SIG-M5 treated with dmso at 0.1 percent for 504 hours (cell line): ENCODE measurements at regions not wholly inside any gene's neighbourhood (a gene's known extent, or its start where the extent isn't known, plus 50 kb on each side); places are given as distances from the start of the nearest gene placed in this dataset.
"Not testable (repeated sequence)": the region's sequence is repeated elsewhere in the genome, so short reads cannot be mapped to it uniquely, and the experiment has no call there.

Experiments
- DNase-seq: peaks from one replicate; lab custom pipeline; 2025; ENCODE audit not compliant: unreplicated experiment; lab: John Stamatoyannopoulos, UW

GRCh38 chr10:26355241-26355640 is 82.9 kb upstream of the APBB1IP start:
- DNase-seq = no peak

DNA sequence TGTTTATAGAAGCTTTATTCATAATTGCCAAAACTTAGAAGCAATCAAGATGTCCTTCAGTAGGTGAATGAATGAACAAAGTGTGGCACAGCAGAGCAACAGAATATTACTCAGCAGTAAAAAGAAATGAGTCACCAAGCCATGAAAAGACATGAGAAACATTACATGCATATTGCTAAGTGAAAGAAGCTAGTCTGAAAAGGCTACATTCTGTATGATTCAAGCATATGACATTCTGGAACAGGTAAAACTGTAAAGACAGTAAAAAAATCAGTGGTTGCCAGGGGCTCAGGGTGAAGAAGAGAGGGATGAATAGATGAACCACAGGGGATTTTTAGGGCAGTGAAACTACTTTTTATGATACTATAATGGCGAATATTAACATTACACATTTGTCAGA is 80.9 kb upstream of the APBB1IP start:
- DNase-seq = no peak

GRCh38 chr10:26358071-26358470 is 80.1 kb upstream of the APBB1IP start:
- DNase-seq = no peak

GRCh38 chr10:26359670-26360069 is 78.5 kb upstream of the APBB1IP start:
- DNase-seq = no peak

DNA sequence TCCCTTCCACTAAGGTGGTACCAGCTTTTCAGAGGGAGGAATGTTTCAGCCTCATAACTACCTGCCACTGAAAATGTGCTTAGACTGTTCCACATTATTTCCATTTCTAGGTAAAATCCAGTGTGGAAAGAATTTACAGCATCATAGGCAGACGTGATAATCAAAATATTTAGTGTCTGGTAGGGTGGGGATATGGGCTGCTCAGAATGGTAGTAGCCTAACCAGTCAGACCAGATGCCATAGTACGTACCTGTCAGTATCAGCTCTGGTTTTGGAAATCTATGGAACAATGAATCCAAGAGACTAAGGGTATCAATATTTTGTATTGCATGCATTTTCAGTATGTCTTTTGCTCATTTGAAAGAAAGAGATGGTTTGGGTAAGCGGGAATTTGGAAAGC is 76.8 kb upstream of the APBB1IP start:
- no peak for DNase-seq

DNA sequence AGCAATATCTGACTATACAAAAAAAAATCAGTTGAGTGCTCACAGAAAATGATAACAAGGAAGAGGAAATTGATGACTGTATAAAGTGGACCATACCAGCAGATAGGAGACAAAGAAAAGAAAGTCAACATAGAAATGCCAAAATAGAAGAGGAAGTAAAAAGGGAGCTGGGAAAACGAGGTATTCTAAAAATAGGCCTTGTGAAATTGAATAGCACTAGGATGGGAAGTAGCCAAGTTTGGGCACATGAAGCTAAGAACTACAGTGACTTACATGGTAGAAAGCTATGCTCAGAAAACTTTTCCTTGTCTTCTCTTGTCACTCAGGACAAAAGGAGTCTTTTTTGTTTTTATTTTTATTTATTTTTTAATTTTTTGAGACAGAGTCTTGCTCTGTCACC is 76.2 kb upstream of the APBB1IP start:
- DNase-seq = peak; percentile 72

GRCh38 chr10:26365681-26366358 is 72.3 kb upstream of the APBB1IP start:
- DNase-seq = peak; percentile 4

- peak; percentile 27 for DNase-seq
Measured at GRCh38 chr10:26367035-26367434, 71.1 kb upstream of the APBB1IP start.

DNA sequence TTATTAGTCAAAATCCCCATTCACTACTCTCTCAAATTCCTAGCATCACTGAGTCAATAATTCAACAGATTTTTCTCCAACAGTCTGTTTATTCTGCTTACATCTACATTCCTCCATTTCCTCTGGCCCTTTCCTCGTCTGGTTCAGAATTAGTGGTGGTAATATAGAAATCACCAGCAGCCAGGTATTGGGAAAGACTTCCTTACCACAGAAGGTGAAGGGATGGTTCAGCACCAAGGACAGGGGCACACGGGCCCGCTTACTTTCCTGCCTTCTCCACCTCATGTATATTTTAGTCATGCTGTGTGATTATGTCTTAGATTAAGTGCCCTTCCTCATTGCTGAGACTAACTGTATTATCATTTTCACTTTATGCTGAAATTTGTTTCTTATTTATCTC is 70.4 kb upstream of the APBB1IP start:
- DNase-seq = peak; percentile 42

GRCh38 chr10:26368463-26368862 is 69.7 kb upstream of the APBB1IP start:
- no peak for DNase-seq

GRCh38 chr10:26372513-26373354 is 65.4 kb upstream of the APBB1IP start:
- peak; percentile 47 for DNase-seq

DNA sequence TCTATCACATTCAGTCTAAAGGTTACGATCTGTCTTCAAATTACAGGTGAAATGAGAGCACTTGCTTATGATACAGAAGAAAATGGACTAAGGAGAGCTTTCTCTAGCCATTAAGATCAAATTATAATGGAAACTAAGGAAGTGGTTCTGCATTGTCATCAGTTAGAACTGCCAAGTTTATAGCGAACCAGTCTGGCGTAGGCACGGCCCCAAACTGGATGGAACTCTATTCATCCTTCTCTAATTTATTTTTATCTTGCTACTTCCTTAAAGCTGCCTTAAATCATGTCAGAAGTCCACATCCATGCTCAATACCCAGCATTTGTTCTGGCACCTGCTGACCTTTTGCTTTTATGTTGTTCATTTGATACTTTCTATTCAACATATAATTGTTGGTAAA is 63.7 kb upstream of the APBB1IP start:
- peak; percentile 24 for DNase-seq

DNA sequence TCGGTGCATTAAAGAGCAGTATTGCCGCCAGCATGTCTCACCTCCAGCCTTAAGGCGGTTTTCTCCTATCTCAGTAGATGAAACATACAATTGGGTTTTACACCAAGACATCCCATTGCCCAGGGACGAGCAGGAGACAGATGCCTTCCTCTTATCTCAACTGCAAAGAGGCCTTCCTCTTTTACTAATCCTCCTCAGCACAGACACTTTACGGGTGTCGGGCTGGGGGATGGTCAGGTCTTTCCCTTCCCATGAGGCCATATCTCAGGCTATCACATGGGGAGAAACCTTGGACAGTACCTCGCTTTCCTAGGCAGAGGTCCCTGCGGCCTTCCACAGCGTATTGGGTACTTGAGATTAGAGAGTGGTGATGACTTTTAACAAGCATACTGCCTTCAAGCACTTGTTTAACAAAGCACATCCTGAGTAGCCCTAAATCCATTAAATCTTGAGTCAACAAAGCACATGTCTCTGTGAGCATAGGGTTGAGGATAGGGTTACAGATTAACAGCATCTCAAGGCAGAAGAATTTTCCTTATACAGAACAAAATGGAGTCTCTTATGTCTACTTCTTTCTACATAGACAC is 60.8 kb upstream of the APBB1IP start:
- DNase-seq = not testable (repeated sequence)

GRCh38 chr10:26378861-26379294 is 59.3 kb upstream of the APBB1IP start:
- peak; percentile 79 for DNase-seq

DNA sequence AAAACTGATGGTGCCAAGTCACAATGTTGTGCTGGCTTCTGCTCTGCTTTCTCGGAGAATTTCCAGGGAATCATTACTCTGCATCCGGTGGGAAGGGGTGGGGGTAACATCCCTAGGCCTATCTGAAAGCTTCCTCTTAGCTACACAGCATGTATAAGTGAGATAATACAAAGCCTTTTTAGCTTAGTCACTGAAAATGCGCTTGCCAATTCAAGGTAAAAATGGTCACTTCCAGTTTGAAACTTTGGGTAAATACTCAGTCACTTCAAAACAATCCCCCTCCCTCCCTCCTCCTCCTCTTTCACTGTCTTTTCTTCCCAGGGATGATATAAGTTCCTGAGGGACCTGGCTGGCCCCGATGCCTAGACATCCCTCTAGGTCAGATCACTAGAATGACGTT is 57.3 kb upstream of the APBB1IP start:
- no peak for DNase-seq

GRCh38 chr10:26381986-26382385 is 56.2 kb upstream of the APBB1IP start:
- no peak for DNase-seq

DNA sequence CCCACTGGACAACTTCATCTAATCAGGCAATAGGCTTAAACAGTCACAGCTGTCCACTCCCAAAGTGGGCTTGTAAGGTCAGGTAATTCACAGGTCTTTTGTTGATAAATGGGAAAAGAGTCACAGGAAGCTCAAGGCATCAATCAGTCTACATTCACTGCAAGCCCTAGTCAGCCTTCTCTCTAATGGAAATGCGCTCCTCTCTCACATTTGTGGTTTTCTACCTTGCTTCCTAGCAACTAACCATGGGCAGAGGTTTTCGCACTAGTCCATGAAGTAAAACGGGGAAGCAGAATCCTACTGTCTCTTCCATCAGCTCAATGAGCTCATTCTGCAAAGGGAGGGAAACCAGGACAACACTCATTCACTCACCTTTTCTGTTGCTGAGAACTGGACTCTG is 53.5 kb upstream of the APBB1IP start:
- no peak for DNase-seq

DNA sequence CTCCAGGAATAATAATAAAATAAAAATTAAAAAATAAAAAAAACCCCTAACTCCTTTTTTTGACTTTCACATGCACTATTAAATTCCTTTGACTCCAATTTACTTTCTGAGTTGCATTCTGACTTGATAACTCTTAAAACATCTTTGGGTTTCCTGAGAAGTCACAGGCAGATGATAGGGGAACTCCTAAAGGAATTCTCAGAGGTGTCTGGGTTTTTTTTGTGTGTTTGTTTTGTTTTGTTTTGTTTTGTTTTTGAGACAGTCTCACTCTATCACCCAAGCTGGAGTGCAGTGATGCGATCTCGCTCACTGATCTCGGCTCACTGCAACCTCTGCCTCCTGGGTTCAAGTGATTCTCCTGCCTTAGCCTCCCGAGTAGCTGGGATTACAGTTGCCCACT is 52.7 kb upstream of the APBB1IP start:
- no peak for DNase-seq

- peak; percentile 97 for DNase-seq
Measured at GRCh38 chr10:26386781-26387180, 51.4 kb upstream of the APBB1IP start.
